GM23248 (cell line): ENCODE measurements at regions not wholly inside any gene's neighbourhood (a gene's known extent, or its start where the extent isn't known, plus 50 kb on each side); places are given as distances from the start of the nearest gene placed in this dataset.

Source experiments
- EZH2 ChIP-seq: fragments of 200-600 bp; sonication (generic); IDR thresholded peaks from 2 replicates; pipeline ENCODE4 v1.6.1; 2018; ENCODE audit warnings: antibody characterized with exemption, mild to moderate bottlenecking; ENCODE audit not compliant: insufficient read depth, poor library complexity, severe bottlenecking
- EZH2phosphoT487 ChIP-seq: fragments of 200-600 bp; sonication (generic); IDR thresholded peaks from 2 replicates; pipeline ENCODE4 v1.6.1; 2018; ENCODE audit warnings: antibody characterized with exemption, moderate library complexity, mild to moderate bottlenecking, low read depth; ENCODE audit not compliant: insufficient read depth

DNA sequence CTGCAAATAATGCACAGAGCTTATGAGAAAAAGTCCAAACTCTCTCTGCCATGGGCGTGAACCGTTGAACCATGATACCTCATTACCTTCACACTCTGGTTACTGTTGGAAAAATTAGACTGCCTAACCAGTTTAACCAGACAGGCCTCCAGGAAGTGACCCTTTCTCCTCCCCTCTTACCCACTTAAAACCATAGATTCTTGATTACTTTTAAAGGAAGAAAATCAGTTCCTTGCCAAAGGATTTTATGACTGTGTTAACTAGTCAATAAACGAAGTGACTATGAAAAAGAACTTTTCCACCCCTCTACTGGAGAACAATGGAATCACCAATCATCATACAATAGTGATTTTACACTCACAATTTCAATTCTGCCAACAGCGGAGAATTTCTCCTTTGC, 254.0 kb upstream of the ATP2B1 start:
- TF ChIP-seq EZH2 (no peak), EZH2phosphoT487 (no peak)
